ENCODE measurements at regions not wholly inside any gene's neighbourhood (a gene's known extent, or its start where the extent isn't known, plus 50 kb on each side); places are given as distances from the start of the nearest gene placed in this dataset.

GRCh38 chr2:142745691-142746090 lies 131.8 kb upstream of the KYNU start (continued):
- TF ChIP-seq REST (IDR thresholded peaks at IDR 0.05; ENCODE audit: low read depth, low read length) (no peak), EP300 (IDR thresholded peaks at IDR 0.05; ENCODE audit: borderline replicate concordance in 1 of 2, low read depth in 1 of 2, low read length in 1 of 2) (no peak)

DNA sequence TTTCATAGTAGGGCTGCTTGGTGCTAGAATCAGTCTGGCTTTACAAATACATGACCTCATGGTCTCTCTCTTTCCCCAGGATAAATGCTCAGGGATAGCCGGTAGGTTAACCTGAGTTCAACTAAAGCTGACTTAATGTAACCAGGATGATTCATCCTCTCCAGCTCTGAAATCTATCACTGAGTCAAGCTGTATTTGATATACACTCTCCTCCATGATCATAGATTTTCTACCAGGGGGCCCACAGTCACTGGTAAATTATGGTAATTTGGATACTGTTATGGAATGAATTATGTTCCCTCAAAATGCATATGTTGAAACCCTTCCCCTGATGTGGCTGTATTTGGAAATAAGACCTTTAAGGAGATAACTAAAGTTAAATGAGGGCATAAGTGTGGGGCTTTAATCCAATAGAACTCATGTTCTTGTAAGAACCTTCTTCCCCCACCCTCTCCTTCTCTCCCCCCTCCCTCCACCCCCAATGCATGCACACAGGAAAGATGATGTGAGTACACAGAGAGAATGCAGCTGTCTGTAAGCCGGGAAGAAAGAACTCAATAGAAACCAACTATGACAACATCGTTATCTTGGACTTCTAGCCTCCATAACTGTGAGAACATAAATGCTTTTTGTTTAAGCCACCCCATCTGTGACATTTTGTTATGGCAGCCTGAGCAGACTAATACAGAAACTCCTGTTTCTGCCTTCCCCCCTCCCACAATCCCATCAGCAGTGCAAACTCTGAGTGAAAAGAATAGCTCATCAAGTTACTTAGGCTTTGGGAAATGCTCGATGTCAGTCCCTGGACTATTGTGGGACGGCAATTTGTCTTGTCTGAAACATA lies 134.9 kb upstream of the KYNU start:
- no peak overlapping the region for H2AFZ ChIP-seq (ENCODE audit: low read depth)
- no peaks in the 10 kb centered on the region for H3F3A ChIP-seq (replicated peaks; ENCODE audit: insufficient read depth)
- CTCF ChIA-PET = interaction anchor here (0.9 kb wide), 1 partner anchor 114 kb away, joined by 3 read pairs; no protein-coding TSS in a partner anchor
- H3K4me3 ChIP-seq (ENCODE audit: low read depth in 2 of 2, low read length in 1 of 2) = no peak overlapping the region
- TF ChIP-seq GATA2 (CRISPR knock-in tag; IDR thresholded peaks at IDR 0.05) (no peak), SIN3A (IDR thresholded peaks at IDR 0.05; ENCODE audit: borderline replicate concordance, low read depth, low read length) (no peak), FOXJ3 (CRISPR knock-in tag; IDR thresholded peaks at IDR 0.05) (no peak), YY1 (IDR thresholded peaks at IDR 0.05; ENCODE audit: low read depth) (no peak), NFIC (IDR thresholded peaks at IDR 0.05; ENCODE audit: borderline replicate concordance) (no peak), SMC3 (IDR thresholded peaks at IDR 0.05; ENCODE audit: low read depth, low read length) (no peak), JUND (IDR thresholded peaks at IDR 0.05) (no peak), RXRA (IDR thresholded peaks at IDR 0.05; ENCODE audit: borderline replicate concordance, low read depth) (no peak), CHD2 (IDR thresholded peaks at IDR 0.05; ENCODE audit: low read length, partially characterized antibody) (no peak), ELF1 (IDR thresholded peaks at IDR 0.05) (no peak), TCF12 (IDR thresholded peaks at IDR 0.05) (no peak)
- TF ChIP-seq, protein P1, sequence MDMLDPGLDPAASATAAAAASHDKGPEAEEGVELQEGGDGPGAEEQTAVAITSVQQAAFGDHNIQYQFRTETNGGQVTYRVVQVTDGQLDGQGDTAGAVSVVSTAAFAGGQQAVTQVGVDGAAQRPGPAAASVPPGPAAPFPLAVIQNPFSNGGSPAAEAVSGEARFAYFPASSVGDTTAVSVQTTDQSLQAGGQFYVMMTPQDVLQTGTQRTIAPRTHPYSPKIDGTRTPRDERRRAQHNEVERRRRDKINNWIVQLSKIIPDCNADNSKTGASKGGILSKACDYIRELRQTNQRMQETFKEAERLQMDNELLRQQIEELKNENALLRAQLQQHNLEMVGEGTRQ (IDR thresholded peaks at IDR 0.05; ENCODE audit: borderline replicate concordance, low read depth, low read length) = no peak
- no peak overlapping the region for H3K9ac ChIP-seq
- no peaks in the 10 kb centered on the region for H4K20me1 ChIP-seq (ENCODE audit: insufficient read depth)
- no peaks in the 10 kb centered on the region for H3K9me3 ChIP-seq
- POLR2A ChIA-PET = no interaction called here
- H3K36me3 ChIP-seq (replicated peaks in 1 of 2; ENCODE audit: control insufficient read depth in 1 of 2, insufficient read depth in 2 of 2, low read length in 1 of 2) = no peaks in the 10 kb centered on the region
- no peaks in the 10 kb centered on the region for H3K9me2 ChIP-seq
- no peak overlapping the region for H3K4me2 ChIP-seq
- no peak for DNase-seq
- no peaks in the 10 kb centered on the region for H3K4me1 ChIP-seq (ENCODE audit: control insufficient read depth in 1 of 2, insufficient read depth in 2 of 2, low read depth in 1 of 2, low read length in 1 of 2)
- no peak overlapping the region for H3K27ac ChIP-seq (ENCODE audit: low read depth in 2 of 2, low read length in 1 of 2)
- 44% methylated on average over 5 of the region's 5 CpGs for WGBS (ENCODE audit: low lambda C conversion rate)
- no peaks in the 10 kb centered on the region for H3K79me2 ChIP-seq (ENCODE audit: insufficient read depth)
- no peaks in the 10 kb centered on the region for H3K27me3 ChIP-seq (ENCODE audit: insufficient read depth)
